ENCODE measurements at regions not wholly inside any gene's neighbourhood (a gene's known extent, or its start where the extent isn't known, plus 50 kb on each side); places are given as distances from the start of the nearest gene placed in this dataset.

DNA sequence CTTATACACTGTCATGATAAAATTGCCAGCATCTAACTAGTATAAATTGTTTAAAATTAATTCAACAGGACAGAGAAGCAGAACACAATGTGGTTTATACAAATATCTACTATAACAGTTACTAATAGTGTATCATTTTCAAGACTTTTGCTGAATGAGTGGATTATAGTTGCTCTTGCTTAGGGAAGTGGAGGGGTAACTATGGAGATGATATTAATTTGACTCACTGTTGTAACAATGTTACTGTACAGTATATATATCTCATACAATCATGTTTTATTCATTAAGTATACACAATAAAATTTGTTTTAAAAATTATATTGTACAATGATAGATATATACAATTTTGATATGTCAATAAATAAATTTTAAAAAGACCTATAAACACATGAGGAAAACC lies 119.1 kb downstream of the ZPLD1 start:
- TF ChIP-seq CTCF (IDR thresholded peaks at IDR 0.05), result no peak
- no peak for TF ChIP-seq POLR2A (IDR thresholded peaks at IDR 0.05)
